ENCODE measurements at regions not wholly inside any gene's neighbourhood (a gene's known extent, or its start where the extent isn't known, plus 50 kb on each side); places are given as distances from the start of the nearest gene placed in this dataset.
"Not testable (repeated sequence)": the region's sequence is repeated elsewhere in the genome, so short reads cannot be mapped to it uniquely, and the experiment has no call there.

DNA sequence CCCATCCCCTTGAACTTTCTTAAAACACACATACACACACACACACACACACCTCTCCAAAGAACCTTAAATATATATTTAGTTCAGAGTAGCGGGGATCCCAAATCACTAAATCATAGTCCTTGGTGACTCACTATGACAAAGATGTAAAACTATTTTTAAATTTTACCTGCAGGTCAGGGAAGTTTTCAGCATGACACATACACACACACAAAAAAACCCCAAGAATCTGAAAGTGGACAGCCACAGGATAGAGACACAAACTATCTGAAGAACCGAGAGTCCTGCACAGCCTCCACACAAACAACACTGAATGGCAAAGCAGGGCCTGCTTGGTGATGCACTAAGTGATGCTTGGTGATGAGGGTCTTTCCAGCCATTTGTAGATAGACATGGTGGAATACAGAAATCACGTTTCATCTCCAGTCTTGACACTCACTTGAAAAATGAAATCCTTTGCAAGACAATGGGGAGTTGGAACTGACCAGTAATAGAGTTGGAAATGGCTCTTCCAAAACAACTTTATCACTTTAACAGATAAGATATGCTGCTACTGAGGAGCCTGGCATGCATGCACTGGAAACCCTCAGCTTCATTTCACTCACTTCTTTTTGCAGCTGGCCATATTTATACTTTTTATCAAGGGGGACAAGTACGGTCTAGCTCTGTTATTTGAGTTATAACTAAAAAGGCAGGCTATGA, 307.3 kb downstream of the RAPGEF2 start:
- no peak for DNase-seq

DNA sequence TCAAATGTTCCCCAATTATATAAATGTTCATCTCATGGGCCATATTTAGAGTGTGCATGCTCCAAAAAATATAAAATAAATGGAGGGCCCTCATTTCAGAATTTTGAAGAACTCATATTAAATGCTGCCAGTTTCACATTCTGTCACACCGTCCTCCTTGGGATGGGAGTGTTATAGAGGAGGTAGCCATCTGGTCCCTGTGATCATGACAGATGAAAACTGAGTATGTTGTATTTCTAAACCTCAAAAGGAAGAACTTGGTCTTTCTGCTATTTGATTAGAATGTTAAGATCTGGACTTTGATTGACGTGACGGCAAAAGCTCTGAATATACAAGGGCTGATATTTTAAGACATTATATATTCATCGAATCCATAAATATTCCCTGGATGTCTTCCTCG, 308.0 kb downstream of the RAPGEF2 start:
- no peak for DNase-seq

DNA sequence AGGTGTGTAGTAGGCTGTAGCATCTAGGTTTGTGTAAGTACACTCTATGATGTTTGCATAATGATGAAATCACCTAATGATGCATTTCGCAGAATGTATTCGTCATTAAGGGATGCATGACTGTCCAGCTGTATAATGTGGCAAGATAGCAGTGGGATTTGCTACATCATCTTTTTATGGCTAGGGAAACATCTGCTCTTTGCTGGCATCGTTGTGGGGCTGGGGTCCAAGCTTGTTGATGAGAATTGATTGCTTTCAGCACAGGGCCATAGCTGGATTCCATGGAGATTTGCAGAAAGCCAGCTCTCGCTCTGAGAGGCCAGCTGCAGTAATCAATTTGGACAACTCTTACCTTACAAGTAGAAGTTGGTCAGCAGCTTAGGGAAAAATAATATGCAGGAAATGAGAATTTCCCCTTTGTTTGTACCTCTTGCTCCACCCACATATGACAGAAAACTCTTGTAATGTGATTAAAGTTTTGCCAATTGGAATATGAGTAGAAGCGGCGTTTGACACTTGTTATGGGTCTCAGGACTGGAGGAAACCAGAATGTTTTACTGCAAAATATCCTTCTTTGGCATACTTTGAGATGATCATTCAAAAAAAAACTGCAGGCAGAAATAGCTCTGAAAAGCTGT, 310.5 kb downstream of the RAPGEF2 start:
- DNase-seq: no peak

DNA sequence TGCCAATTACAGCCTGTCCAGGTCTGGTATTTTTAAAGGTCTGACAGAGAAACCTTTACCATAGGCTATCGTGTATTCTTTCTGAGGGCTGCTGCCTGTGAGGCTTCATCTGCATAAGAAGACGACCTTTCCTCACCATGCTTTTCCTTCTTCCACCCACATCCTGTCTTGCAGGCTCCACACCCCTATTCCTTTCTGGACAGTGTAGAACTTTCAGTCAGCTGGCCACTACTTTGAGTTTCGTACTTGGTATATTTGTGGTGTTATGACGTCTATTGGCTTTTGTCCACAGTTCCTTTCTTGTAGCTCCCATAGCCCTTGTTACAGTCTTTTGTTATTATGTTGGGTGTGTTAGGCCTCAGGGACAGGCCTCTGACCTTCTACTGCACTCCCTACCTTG, 311.4 kb downstream of the RAPGEF2 start:
- no peak for DNase-seq

DNA sequence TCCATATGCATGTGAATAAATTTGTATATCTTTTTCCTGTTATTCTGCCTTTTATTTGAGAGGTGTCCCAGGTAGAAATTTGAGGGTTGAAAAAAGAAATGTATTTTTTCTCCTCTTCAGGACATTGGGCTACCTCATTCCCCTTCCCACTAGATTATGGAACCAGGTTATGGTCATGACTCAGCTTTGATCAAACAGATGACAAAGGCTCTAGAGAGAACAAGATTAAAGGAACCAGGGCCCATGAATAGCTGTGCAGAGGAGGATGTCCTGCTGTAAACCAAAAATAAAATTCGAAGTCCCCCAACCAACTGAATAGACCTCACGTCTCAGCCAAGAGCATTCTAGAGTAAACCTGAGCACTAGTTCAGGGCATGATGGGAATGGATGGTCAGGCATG, 313.2 kb downstream of the RAPGEF2 start:
- DNase-seq: no peak

DNA sequence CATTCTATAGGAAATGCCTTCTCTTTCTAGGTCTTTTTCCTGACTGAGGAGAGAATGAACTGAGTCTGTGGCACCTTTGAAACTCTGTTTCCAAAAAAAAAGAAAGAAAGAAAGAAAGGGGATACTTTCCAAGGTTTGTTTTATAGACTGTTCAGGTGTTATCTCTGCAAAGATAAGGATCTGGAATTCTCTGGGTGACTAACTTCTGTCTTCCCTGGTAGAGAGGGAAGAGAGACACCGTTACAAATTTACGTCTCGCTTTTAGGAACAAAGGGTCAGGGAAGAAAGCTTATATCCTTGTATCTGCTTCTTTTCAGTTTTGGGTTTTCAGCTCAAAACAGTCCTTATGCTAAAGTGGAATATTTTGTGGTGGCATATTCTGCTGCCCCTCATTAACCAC, 314.1 kb downstream of the RAPGEF2 start:
- no peak for DNase-seq

DNA sequence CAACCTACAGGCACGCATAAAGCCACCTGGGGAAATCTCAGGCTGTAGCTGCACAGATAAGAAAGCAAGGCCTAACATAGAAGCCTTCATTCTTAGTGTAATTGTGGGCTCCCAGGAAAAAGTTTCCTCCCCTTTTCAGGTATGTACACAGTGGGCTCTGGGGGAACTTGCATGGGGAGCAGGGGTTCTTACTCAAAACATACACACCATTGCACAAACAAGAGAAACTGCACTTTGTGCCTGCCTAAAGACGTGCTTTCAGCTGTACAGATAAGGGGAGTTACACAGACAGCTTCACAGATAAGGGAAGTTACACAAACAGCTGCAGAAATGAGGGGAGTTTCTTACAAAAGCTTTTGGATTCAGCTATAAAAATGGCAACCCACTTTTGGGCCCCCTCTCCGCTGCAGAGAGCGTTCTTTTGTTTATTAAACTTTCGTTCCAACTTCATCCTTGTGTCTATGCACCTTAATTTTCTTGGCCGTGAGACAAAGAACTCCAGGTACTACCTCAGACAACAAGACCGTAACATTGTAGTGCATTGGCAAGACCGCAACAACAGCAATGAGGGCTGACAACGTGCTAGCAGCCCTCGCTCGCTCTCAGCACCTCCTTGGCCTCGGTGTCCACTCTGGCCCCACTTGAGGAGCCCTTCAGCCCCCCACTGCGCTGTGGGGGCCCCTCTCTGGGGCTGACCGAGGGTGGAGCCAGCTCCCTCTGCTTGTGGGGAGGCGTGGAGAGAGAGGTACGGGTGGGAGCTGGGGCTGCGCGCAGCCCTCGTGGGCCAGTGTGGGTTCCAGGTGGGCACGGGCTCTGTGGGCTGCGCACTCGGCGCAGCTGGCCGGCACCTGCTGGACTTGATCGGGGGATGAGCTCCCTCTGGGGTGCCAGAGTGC, 317.5 kb downstream of the RAPGEF2 start:
- DNase-seq: no peak

DNA sequence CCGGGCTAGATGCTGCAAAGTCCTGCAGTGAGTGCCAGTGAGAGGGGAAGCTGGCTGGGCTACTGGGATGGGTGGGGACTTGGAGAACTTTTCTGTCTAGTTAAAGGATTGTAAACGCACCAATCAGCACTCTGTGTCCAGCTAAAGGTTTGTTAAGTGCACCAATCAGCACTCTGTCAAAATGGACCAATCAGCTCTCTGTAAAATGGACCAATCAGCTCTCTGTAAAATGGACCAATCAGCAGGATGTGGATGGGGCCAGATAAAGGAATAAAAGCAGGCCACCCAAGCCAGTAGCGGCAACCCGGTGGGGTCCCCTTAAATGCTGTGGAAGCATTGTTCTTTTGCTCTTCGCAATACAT, 318.2 kb downstream of the RAPGEF2 start:
- not testable (repeated sequence) for DNase-seq

DNA sequence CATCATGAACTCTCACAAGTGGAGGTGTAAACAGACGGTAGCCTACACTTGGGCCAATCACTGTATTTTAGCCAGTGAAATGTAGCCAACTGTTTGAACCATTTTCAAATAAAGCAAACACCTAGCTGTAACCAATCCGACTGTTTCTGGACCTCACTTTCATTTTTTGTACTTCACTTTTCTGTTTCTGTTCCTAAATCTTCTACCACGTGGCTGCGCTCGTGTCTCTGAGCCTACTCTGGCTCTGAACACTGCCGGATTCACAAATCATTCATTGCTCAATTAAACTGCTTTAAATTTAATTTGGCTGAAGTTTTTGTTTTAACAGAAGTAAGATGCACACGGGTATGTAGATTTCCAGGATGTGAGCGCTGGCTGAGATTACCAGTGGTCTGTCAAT, 319.1 kb downstream of the RAPGEF2 start:
- no peak for DNase-seq

DNA sequence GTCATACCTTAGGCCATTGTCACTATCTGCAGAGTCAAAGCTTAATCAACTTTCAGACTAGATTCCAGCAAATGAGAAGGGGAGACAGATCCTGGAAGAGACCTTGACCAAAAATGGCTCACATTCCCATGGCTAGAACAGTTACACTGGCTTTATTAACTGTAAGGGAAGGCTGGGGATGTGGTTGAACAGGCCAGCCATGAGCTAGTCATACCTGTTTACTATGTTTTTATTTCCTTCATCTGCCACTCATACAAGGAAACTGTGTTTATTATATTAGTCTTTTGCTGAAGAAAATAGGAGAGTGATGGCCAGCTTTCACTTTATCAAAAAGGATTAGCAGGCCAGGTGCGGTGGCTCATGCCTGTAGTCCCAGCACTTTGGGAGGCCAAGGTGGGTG, 319.7 kb downstream of the RAPGEF2 start:
- no peak for DNase-seq

DNA sequence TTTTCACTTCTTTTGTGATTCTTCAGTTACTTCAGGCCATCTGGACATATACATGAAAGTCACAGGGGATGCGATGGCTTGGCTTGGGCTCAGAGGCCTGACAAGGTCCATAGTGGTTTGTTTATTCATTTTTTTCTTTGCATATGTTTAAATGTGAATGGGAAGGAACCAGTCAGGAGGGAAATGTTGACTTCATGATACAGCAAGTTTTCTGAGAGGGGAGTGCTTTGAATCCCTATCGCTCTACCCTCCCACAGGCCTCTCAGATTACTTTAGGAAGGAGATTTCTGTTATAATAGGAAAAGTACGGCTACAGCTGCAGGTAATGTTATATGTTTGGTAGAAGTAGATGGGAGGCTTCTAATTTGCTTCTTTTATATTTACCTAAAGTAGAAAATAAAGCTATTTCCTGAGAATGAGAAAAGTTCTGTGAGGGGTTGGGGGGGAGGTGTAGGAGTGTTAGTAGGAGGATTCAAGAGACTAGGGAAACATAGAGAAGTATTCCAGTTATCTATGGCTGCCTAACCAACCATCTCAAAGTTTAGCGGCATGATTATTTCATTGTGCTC, 322.9 kb downstream of the RAPGEF2 start:
- DNase-seq: no peak

DNA sequence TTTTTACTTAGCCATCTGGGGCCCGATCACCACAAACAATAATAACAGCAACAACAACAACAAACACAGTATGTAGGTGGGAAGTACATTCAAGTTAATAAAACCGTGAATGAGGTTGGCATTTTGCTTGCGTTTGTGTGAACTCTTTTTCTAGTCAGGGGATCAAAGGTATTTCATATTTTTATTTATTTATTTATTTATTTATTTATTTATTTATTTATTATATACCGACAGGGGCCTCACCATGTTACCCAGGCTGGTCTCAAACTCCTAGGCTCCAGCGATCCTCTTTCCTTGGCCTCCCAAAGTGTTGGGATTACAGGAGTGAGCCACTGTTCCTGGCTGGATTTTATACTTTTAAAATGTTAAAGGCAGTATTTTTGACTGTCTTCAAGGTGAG, 325.4 kb downstream of the RAPGEF2 start:
- no peak for DNase-seq

DNA sequence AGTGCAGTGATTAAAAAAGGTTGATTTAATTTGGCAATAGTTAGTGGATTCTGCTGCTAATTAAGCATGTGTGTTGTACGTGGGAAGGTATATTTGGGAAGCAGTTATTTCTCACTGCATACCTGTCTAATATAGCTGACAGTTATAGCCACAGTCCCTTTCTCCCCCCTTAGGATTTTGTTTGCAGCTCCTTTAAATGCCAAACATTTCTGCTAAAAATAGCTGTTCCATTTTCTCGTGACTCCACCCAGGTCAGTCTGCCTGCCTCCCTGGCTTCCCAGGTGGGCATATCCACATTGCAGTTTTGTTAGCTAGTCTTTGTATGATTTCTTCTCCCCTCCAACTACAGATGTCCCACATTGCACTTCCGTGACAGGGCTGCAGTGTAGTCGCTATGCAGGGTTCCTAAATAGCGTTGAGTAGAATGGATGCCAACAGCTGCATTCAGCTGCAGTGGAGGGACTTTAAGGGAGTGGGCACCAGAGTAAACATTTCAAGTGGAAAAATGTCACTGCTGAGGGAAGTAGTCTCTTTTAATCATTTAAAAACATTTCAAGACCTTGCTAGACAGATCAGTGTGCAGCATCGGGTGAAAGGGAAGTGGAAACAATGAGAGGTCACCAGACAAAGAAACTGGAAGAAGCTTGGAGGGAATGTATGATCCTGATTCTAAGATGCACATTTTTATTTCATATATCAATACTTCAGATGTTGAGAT, 326.3 kb downstream of the RAPGEF2 start:
- DNase-seq: no peak

DNA sequence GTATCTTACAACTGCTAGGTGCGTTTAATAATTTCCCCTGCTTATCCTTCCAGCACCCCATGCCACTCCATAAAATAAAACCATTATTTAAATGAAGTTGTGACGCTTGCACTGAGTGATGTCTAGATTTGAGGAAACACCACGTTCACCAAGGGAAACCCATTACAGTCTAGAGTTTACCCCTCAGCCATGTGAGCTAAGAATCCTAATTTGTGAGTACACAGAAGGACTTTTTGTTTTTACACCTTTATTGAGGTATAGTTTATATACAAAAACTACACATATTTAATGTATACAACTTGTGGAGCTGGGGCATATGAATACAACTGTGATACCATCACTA, 326.8 kb downstream of the RAPGEF2 start:
- no peak for DNase-seq

DNA sequence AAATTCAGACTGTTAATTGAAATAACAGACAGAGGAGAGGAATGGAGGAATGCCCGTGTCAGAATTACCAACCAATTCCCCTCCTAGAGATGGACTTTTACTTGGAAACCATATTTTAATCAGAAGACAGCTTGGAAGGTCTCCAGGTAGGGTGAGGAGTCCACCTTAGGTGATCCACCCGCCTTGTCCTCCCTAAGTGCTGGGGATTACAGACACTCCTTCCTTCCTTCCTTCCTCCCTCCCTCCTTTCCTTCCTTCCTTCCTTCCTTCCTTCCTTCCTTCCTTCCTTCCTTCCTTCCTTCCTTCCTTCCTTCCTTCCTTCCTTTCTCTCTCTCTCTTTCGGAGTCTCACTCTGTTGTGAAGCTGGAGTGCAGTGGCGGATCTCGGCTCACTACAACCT, 328.0 kb downstream of the RAPGEF2 start:
- DNase-seq: no peak

DNA sequence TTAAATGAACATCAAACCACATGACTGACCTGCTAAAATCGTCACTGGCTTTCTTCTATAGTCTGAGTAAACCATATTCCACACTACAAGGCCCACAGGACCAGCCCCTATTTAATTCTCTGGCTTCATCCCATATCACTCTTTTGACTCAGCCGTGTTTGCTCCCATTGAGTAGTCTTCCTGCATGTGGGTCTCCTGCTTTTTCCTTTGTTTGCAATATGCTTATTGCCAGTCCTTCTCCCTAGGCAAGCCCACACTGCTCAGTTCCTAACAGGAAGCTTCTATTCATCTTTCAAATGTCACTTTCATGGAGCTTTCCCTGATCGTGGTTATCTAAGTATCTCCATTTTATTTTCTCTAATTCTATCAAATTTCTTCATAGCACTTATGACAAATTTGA, 329.6 kb downstream of the RAPGEF2 start:
- no peak for DNase-seq

DNA sequence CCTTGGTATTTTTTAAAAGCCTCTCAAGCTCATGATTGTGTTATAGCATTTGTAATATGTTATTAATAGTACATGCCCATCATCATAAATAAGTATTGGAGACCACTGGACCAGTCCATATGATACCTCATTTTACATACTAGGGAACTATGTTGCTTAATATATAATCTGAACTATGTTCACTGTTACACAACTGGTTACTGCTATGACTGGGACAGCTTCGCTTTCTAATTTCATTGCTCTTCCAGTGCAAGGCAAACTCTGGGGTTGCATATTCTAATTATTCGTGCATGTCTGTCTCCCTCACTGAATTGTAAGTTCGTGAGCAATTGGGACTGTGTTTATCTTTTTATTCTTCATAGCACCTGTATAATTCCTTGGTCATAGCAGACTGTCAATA, 330.5 kb downstream of the RAPGEF2 start:
- DNase-seq: no peak

DNA sequence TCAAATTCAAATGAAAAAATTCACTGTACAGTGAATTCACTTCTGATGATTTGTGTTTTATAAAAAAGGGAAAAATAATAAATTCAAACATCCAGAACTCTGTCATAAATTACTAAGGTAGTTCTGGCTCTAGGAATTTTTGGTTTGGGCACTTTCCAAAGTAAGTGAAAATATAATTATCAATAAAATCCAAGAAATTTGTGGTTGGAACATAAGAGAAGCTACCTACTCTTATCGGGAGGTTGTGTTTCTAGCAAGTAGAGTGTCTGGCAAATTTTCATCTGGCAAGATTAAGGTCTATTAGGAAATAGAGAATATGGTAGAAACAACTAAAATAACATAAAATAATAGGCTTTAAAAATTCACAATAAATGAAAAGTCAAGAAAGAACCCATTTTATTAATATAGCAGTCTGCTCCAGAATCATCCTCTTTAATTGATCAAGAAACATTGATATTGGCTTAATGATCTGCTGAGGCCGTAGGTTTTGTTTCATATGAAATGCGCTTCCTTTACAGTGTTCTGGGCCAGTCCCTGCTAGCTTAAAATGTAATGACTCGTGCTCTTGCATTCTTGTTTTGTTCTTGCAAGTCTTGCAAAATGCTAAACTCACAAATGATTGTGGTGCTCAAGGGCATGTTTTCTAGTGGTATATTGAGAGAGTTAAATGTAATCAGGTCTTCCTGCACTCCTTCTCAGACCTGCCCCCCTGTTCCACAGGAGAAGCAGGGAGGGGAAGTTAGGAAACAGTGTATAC, 331.4 kb downstream of the RAPGEF2 start:
- DNase-seq: no peak

DNA sequence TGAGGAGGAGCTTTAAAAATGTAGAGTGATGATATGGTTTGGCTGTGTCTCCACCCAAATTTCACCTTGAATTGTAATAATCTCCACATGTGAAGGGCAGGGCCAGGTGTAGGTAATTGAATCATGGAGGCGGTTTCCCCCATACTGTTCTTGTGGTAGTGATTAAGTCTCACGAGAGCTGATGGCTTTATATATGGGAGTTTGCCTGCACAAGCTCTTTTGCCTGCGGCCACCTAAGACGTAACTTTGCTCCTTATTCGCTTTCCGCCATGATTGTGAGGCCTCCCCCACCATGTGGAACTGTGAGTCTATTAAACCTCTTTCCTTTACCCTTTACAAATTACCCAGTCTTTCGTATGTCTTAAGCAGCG, 332.0 kb downstream of the RAPGEF2 start:
- no peak for DNase-seq

DNA sequence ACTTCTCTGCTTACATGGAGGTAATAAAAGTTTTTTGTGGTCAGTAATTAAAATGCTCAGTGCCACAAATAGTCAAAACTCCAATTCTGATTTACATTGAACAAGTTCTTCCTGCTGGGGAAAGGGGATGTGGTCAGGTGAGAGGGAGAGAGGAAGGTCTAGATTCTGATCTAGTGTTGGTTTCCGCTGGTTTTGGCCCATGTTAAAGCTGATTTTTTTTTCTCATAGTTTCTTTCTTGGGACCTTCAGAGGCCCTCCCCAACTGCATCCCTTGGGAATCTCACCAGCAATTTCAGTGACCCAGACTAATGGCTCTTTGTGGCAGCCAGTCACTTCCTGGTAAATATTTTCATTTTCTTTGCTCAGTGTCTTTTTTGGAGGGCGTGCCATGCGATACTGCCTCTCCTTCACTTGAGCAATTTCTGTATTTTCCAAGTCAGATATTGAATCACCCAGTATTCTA, 332.7 kb downstream of the RAPGEF2 start:
- peak; percentile 17 for DNase-seq

DNA sequence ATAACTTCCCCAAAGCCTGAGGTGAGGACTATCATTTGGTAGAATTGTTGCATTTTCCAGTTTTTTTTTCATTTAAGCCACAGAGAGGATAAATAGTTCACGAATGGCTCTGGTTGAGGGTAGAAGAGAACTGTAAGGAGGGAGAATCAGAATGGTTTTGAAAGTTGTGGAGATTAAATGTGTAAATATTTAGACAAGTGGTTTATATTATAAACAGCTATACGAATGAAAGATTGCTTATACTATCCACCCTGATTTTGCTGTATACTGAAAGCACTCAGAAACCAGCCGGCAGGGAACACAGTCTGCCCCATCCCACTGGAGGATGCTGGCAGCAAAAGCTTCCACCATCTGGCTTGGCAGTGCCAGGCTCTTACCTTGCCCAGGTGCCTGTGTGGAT, 341.1 kb downstream of the RAPGEF2 start:
- no peak for DNase-seq

DNA sequence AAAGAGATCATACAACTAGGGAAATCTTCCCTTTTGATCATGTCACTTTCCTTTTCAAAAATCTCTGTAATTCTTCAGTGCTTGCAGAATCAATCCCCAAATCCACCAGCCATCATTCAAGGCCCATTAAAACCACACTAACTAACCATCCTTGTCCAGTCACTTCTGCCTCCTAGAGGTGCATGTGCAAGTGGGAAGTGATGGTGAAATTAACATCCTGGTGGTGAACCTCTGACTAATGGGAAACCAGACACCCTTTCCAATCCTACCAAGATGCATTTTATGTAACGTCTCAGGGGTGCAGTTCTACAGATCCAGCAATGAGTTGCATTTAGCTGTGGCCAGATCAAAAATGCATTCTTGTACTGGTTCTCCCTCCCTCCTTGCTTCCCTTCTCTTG, 341.8 kb downstream of the RAPGEF2 start:
- DNase-seq: no peak

Measured in activated CD4-positive, alpha-beta T cell treated with anti-CD3 and anti-CD28 coated beads, Interleukin-10, Interleukin-2, amounts not matched to agents 100 ng/mL and 50 ng/mL, durations not matched to agents 16 hours and 8 hours (primary cell).